ENCODE measurements at regions not wholly inside any gene's neighbourhood (a gene's known extent, or its start where the extent isn't known, plus 50 kb on each side); places are given as distances from the start of the nearest gene placed in this dataset.

DNA sequence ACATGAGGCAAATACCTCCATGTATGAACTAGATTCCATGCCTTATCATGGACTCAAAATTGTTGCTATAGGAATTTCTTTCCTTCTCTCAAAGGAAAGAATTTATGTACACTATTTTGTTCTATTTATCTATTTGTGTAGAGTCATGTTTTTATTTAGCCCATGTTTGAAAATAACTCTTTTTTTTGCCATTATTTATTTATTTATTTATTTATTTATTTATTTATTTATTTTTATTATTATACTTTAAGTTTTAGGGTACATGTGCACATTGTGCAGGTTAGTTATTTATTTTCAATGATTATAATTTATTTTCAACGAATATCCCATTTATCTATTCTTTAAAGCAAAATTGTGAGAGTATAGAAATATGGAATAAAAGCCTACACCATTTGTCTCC, 177.9 kb downstream of the MAGEE1 start (continued):
- TF ChIP-seq, protein P1, sequence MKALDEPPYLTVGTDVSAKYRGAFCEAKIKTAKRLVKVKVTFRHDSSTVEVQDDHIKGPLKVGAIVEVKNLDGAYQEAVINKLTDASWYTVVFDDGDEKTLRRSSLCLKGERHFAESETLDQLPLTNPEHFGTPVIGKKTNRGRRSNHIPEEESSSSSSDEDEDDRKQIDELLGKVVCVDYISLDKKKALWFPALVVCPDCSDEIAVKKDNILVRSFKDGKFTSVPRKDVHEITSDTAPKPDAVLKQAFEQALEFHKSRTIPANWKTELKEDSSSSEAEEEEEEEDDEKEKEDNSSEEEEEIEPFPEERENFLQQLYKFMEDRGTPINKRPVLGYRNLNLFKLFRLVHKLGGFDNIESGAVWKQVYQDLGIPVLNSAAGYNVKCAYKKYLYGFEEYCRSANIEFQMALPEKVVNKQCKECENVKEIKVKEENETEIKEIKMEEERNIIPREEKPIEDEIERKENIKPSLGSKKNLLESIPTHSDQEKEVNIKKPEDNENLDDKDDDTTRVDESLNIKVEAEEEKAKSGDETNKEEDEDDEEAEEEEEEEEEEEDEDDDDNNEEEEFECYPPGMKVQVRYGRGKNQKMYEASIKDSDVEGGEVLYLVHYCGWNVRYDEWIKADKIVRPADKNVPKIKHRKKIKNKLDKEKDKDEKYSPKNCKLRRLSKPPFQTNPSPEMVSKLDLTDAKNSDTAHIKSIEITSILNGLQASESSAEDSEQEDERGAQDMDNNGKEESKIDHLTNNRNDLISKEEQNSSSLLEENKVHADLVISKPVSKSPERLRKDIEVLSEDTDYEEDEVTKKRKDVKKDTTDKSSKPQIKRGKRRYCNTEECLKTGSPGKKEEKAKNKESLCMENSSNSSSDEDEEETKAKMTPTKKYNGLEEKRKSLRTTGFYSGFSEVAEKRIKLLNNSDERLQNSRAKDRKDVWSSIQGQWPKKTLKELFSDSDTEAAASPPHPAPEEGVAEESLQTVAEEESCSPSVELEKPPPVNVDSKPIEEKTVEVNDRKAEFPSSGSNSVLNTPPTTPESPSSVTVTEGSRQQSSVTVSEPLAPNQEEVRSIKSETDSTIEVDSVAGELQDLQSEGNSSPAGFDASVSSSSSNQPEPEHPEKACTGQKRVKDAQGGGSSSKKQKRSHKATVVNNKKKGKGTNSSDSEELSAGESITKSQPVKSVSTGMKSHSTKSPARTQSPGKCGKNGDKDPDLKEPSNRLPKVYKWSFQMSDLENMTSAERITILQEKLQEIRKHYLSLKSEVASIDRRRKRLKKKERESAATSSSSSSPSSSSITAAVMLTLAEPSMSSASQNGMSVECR (CRISPR knock-in tag; IDR thresholded peaks at IDR 0.05; ENCODE audit: borderline replicate concordance), result no peak

DNA sequence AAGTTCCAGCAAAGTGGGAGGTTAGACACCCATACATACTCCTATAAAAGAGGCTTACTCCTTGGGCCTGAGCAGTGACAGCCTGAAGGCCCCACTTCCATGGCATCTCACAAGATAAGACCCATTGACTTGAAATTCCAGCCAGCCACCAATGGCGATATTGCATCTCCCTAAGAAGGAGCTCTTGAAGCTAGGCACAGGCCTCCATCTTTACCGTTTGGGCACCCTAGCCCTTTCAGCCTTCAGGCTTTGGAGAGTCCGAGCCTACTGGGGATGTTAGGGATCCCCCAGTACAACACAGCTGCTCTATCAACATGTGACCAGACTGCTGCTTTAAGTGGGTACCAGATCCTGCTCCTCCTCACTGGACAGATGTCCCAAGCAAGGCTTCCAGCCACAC, 189.5 kb downstream of the MAGEE1 start:
- CTCF ChIA-PET, result no interaction called here
- POLR2A ChIA-PET, result no interaction called here
- no peak overlapping the region for H3K27ac Mint-ChIP-seq
- DNase-seq (ENCODE audit: low spot score), result no peak
- H3K9me3 Mint-ChIP-seq, result peaks cover 47% of the 10 kb centered on the region
- H3K36me3 Mint-ChIP-seq, result peaks cover 3% of the 10 kb centered on the region; the same call in 1 of the 2 replicates
- no peaks in the 10 kb centered on the region for H3K4me1 Mint-ChIP-seq
- H3K4me3 Mint-ChIP-seq, result no peak overlapping the region
- TF ChIP-seq, protein P2, sequence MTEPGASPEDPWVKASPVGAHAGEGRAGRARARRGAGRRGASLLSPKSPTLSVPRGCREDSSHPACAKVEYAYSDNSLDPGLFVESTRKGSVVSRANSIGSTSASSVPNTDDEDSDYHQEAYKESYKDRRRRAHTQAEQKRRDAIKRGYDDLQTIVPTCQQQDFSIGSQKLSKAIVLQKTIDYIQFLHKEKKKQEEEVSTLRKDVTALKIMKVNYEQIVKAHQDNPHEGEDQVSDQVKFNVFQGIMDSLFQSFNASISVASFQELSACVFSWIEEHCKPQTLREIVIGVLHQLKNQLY (CRISPR knock-in tag; IDR thresholded peaks at IDR 0.05), result no peak
- TF ChIP-seq, protein P3, sequence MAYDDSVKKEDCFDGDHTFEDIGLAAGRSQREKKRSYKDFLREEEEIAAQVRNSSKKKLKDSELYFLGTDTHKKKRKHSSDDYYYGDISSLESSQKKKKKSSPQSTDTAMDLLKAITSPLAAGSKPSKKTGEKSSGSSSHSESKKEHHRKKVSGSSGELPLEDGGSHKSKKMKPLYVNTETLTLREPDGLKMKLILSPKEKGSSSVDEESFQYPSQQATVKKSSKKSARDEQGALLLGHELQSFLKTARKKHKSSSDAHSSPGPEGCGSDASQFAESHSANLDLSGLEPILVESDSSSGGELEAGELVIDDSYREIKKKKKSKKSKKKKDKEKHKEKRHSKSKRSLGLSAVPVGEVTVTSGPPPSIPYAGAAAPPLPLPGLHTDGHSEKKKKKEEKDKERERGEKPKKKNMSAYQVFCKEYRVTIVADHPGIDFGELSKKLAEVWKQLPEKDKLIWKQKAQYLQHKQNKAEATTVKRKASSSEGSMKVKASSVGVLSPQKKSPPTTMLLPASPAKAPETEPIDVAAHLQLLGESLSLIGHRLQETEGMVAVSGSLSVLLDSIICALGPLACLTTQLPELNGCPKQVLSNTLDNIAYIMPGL (CRISPR knock-in tag; IDR thresholded peaks at IDR 0.05), result no peak
- TF ChIP-seq, protein P4, sequence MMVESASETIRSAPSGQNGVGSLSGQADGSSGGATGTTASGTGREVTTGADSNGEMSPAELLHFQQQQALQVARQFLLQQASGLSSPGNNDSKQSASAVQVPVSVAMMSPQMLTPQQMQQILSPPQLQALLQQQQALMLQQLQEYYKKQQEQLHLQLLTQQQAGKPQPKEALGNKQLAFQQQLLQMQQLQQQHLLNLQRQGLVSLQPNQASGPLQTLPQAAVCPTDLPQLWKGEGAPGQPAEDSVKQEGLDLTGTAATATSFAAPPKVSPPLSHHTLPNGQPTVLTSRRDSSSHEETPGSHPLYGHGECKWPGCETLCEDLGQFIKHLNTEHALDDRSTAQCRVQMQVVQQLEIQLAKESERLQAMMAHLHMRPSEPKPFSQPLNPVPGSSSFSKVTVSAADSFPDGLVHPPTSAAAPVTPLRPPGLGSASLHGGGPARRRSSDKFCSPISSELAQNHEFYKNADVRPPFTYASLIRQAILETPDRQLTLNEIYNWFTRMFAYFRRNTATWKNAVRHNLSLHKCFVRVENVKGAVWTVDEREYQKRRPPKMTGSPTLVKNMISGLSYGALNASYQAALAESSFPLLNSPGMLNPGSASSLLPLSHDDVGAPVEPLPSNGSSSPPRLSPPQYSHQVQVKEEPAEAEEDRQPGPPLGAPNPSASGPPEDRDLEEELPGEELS (CRISPR knock-in tag; IDR thresholded peaks at IDR 0.05), result no peak
- TF ChIP-seq TCF7 (CRISPR knock-in tag; IDR thresholded peaks at IDR 0.05; ENCODE audit: low read depth), result no peak
- no peak for TF ChIP-seq ETV6 (CRISPR knock-in tag; IDR thresholded peaks at IDR 0.05)
- TF ChIP-seq ATF1 (CRISPR knock-in tag; IDR thresholded peaks at IDR 0.05), result no peak
- no peak for TF ChIP-seq ZNF423 (CRISPR knock-in tag; IDR thresholded peaks at IDR 0.05)
- TF ChIP-seq, protein P5, sequence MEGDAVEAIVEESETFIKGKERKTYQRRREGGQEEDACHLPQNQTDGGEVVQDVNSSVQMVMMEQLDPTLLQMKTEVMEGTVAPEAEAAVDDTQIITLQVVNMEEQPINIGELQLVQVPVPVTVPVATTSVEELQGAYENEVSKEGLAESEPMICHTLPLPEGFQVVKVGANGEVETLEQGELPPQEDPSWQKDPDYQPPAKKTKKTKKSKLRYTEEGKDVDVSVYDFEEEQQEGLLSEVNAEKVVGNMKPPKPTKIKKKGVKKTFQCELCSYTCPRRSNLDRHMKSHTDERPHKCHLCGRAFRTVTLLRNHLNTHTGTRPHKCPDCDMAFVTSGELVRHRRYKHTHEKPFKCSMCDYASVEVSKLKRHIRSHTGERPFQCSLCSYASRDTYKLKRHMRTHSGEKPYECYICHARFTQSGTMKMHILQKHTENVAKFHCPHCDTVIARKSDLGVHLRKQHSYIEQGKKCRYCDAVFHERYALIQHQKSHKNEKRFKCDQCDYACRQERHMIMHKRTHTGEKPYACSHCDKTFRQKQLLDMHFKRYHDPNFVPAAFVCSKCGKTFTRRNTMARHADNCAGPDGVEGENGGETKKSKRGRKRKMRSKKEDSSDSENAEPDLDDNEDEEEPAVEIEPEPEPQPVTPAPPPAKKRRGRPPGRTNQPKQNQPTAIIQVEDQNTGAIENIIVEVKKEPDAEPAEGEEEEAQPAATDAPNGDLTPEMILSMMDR (IDR thresholded peaks at IDR 0.05), result no peak
- TF ChIP-seq FOXJ3 (CRISPR knock-in tag; IDR thresholded peaks at IDR 0.05; ENCODE audit: borderline replicate concordance), result no peak
- no peak for ATAC-seq
- no peaks in the 10 kb centered on the region for H3K27me3 Mint-ChIP-seq (ENCODE audit: low read depth)

DNA sequence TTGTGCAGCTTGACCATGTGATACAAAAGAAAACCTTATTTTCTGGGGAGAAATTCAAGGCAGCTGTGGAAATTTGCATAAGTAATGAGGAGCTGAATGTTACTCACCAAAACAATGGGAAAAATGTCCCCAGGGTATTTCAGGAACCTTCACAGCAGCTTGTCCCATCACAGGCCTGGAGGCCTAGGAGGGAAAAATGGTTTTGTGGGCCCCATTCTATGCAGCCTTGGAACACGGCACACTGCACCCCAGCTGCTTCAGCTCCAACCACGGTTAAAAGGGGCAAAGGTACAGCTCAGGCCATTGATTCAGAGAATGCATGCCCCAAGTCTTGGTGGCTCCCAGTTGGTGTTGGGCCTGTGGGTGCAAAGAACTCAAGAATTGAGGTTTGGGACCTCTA, 216.1 kb downstream of the MAGEE1 start:
- CTCF ChIA-PET, result no interaction called here
- POLR2A ChIA-PET, result no interaction called here
- Mint-ChIP-seq H3K36me3 (peaks cover 21% of the 10 kb centered on the region), H3K9me3 (peaks cover 56% of the 10 kb centered on the region), H3K4me1 (no peaks in the 10 kb centered on the region), H3K27me3 (ENCODE audit: low read depth) (no peaks in the 10 kb centered on the region; the same call in none of the 2 replicates), H3K27ac (no peak overlapping the region), H3K4me3 (no peak overlapping the region)
- no peak for DNase-seq (ENCODE audit: low spot score)
- ATAC-seq, result no peak
- TF ChIP-seq, protein P6, sequence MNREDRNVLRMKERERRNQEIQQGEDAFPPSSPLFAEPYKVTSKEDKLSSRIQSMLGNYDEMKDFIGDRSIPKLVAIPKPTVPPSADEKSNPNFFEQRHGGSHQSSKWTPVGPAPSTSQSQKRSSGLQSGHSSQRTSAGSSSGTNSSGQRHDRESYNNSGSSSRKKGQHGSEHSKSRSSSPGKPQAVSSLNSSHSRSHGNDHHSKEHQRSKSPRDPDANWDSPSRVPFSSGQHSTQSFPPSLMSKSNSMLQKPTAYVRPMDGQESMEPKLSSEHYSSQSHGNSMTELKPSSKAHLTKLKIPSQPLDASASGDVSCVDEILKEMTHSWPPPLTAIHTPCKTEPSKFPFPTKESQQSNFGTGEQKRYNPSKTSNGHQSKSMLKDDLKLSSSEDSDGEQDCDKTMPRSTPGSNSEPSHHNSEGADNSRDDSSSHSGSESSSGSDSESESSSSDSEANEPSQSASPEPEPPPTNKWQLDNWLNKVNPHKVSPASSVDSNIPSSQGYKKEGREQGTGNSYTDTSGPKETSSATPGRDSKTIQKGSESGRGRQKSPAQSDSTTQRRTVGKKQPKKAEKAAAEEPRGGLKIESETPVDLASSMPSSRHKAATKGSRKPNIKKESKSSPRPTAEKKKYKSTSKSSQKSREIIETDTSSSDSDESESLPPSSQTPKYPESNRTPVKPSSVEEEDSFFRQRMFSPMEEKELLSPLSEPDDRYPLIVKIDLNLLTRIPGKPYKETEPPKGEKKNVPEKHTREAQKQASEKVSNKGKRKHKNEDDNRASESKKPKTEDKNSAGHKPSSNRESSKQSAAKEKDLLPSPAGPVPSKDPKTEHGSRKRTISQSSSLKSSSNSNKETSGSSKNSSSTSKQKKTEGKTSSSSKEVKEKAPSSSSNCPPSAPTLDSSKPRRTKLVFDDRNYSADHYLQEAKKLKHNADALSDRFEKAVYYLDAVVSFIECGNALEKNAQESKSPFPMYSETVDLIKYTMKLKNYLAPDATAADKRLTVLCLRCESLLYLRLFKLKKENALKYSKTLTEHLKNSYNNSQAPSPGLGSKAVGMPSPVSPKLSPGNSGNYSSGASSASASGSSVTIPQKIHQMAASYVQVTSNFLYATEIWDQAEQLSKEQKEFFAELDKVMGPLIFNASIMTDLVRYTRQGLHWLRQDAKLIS (CRISPR knock-in tag; IDR thresholded peaks at IDR 0.05; ENCODE audit: borderline replicate concordance), result no peak
- TF ChIP-seq ZNF423 (CRISPR knock-in tag; IDR thresholded peaks at IDR 0.05) (no peak), GRHL2 (CRISPR knock-in tag; IDR thresholded peaks at IDR 0.05; ENCODE audit: insufficient replicate concordance, severe bottlenecking) (no peak), SOX15 (CRISPR knock-in tag; IDR thresholded peaks at IDR 0.05) (no peak), GABPB1 (CRISPR knock-in tag; IDR thresholded peaks at IDR 0.05) (no peak), TEAD1 (CRISPR knock-in tag; IDR thresholded peaks at IDR 0.05) (no peak)
- TF ChIP-seq, protein P7, sequence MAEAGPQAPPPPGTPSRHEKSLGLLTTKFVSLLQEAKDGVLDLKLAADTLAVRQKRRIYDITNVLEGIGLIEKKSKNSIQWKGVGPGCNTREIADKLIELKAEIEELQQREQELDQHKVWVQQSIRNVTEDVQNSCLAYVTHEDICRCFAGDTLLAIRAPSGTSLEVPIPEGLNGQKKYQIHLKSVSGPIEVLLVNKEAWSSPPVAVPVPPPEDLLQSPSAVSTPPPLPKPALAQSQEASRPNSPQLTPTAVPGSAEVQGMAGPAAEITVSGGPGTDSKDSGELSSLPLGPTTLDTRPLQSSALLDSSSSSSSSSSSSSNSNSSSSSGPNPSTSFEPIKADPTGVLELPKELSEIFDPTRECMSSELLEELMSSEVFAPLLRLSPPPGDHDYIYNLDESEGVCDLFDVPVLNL (CRISPR knock-in tag; IDR thresholded peaks at IDR 0.05; ENCODE audit: borderline replicate concordance, low read depth), result no peak
